Endothelial cell of umbilical vein (primary cell): ENCODE measurements at regions not wholly inside any gene's neighbourhood (a gene's known extent, or its start where the extent isn't known, plus 50 kb on each side); places are given as distances from the start of the nearest gene placed in this dataset.

ENCODE experiments used
- EZH2 ChIP-seq: IDR thresholded peaks from 2 replicates; pipeline ENCODE4 v1.6.1; 2012; ENCODE audit warnings: borderline replicate concordance, low read depth, mild to moderate bottlenecking, moderate library complexity, low read length, inconsistent platforms; ENCODE audit not compliant: severe bottlenecking
- FOS ChIP-seq: IDR thresholded peaks from 2 replicates; pipeline ENCODE4 v1.6.1; 2011; ENCODE audit warnings: mild to moderate bottlenecking, low read length, moderate library complexity, borderline replicate concordance; ENCODE audit not compliant: insufficient read depth
- GATA2 ChIP-seq: IDR thresholded peaks from 2 replicates; pipeline ENCODE4 v1.7.0; 2011; ENCODE audit warnings: low read depth, mild to moderate bottlenecking, moderate library complexity, mixed read lengths, low read length; ENCODE audit not compliant: insufficient read length, insufficient read depth
- JUN ChIP-seq: IDR thresholded peaks from 2 replicates; pipeline ENCODE4 v1.6.1; 2011; ENCODE audit warnings: borderline replicate concordance, low read depth; ENCODE audit not compliant: insufficient read length, insufficient read depth
- POLR2A ChIP-seq: IDR thresholded peaks from 2 replicates; pipeline ENCODE4 v1.6.1; 2012; ENCODE audit warnings: low read depth, mild to moderate bottlenecking, control low read depth, low read length
- POLR2AphosphoS5 ChIP-seq: IDR thresholded peaks from 2 replicates; pipeline ENCODE4 v1.6.1; 2012; ENCODE audit warnings: low read depth, mild to moderate bottlenecking, control low read depth, low read length, moderate library complexity; ENCODE audit not compliant: insufficient read depth
- TF ChIP-seq, protein P1 (sequence below), 2 donors: IDR thresholded peaks; 1 replicate in 1 of 2; 2 replicates in 1 of 2; pipeline ENCODE4 v1.5.1; 2011; ENCODE audit warnings: low read length in 2 of 2, mild to moderate bottlenecking in 2 of 2, moderate library complexity in 2 of 2, control low read depth in 1 of 2, inconsistent platforms in 1 of 2, low read depth in 1 of 2; ENCODE audit not compliant: insufficient read depth in 1 of 2; ENCODE audit errors: extremely low read depth in 1 of 2
- TF ChIP-seq, protein P2 (sequence below): IDR thresholded peaks from 2 replicates; pipeline ENCODE4 v1.6.1; 2011; ENCODE audit not compliant: insufficient read depth, insufficient read length

DNA sequence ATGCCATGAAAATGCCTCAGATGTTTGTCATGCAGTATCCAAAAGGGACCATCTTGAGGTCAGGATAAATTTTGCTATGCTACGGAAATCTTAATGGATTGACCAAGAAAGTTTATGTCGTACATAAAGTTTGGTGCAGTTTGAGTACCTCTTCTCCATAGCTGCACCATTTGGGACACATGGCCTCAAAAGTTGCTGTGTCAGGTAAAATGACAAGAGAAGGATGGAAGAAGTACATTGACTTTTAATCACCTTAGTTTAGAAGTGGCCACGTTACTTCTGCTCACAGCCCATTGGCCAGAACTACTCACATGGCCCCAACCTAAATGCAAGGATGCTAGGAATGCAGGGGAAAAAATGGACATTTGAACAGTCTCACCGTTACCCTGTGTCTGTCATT is 107.4 kb upstream of the NAMPT start:
- TF ChIP-seq POLR2A = no peak
- TF ChIP-seq EZH2 = no peak
- TF ChIP-seq, protein P1, sequence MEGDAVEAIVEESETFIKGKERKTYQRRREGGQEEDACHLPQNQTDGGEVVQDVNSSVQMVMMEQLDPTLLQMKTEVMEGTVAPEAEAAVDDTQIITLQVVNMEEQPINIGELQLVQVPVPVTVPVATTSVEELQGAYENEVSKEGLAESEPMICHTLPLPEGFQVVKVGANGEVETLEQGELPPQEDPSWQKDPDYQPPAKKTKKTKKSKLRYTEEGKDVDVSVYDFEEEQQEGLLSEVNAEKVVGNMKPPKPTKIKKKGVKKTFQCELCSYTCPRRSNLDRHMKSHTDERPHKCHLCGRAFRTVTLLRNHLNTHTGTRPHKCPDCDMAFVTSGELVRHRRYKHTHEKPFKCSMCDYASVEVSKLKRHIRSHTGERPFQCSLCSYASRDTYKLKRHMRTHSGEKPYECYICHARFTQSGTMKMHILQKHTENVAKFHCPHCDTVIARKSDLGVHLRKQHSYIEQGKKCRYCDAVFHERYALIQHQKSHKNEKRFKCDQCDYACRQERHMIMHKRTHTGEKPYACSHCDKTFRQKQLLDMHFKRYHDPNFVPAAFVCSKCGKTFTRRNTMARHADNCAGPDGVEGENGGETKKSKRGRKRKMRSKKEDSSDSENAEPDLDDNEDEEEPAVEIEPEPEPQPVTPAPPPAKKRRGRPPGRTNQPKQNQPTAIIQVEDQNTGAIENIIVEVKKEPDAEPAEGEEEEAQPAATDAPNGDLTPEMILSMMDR (IDR thresholded peaks at IDR 0.05; ENCODE audit: extremely low read depth in 1 of 2, insufficient read depth in 1 of 2, low read depth in 1 of 2, low read length in 2 of 2) = no peak
- no peak for TF ChIP-seq POLR2AphosphoS5
- TF ChIP-seq FOS = no peak
- no peak for TF ChIP-seq GATA2
- TF ChIP-seq, protein P2, sequence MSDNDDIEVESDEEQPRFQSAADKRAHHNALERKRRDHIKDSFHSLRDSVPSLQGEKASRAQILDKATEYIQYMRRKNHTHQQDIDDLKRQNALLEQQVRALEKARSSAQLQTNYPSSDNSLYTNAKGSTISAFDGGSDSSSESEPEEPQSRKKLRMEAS = no peak
- TF ChIP-seq JUN = no peak
